BJ (cell line): ENCODE measurements at regions not wholly inside any gene's neighbourhood (a gene's known extent, or its start where the extent isn't known, plus 50 kb on each side); places are given as distances from the start of the nearest gene placed in this dataset.

ENCODE experiments used
- CTCF ChIA-PET: fragments of 350-600 bp; formaldehyde crosslinking; extraction: SDS; loops from one replicate; lab custom pipeline; 2021; ENCODE audit warnings: antibody characterized with exemption, inconsistent platforms; lab: Yijun Ruan, JAX
- POLR2A ChIA-PET: fragments of 300-600 bp; sonication (Branson Sonifier 250); formaldehyde crosslinking; extraction: SDS; loops from one replicate; lab custom pipeline; 2021; ENCODE audit warnings: antibody characterized with exemption; lab: Charles Lee
- DNase-seq: peaks from one replicate; pipeline ENCODE4 v3.0.0-alpha.2; 2011; ENCODE audit warnings: low read depth
- H3K27me3 ChIP-seq: 2 replicates; pipeline ENCODE4 v1.6.0; 2011; ENCODE audit warnings: low read length; ENCODE audit not compliant: control insufficient read depth, insufficient read depth
- H3K36me3 ChIP-seq: 2 replicates; pipeline ENCODE4 v1.5.1; 2011; ENCODE audit warnings: low read length; ENCODE audit not compliant: control insufficient read depth, insufficient read depth
- H3K4me3 ChIP-seq: 2 replicates; pipeline ENCODE4 v1.5.1; 2011; ENCODE audit warnings: low read depth, mild to moderate bottlenecking, control low read depth, low read length
- TF ChIP-seq, protein P1 (sequence below): IDR thresholded peaks from 2 replicates; pipeline ENCODE4 v1.5.1; 2011; ENCODE audit warnings: low read depth, mild to moderate bottlenecking, control low read depth, inconsistent platforms, low read length, moderate library complexity; ENCODE audit not compliant: insufficient read depth

GRCh38 chr3:71924721-71925120 is 139.8 kb upstream of the PROK2 start:
- no peak for DNase-seq
- POLR2A ChIA-PET = no interaction called here
- H3K4me3 ChIP-seq = no peak overlapping the region
- peaks cover 7% of the 10 kb centered on the region for H3K27me3 ChIP-seq
- CTCF ChIA-PET = no interaction called here
- TF ChIP-seq, protein P1, sequence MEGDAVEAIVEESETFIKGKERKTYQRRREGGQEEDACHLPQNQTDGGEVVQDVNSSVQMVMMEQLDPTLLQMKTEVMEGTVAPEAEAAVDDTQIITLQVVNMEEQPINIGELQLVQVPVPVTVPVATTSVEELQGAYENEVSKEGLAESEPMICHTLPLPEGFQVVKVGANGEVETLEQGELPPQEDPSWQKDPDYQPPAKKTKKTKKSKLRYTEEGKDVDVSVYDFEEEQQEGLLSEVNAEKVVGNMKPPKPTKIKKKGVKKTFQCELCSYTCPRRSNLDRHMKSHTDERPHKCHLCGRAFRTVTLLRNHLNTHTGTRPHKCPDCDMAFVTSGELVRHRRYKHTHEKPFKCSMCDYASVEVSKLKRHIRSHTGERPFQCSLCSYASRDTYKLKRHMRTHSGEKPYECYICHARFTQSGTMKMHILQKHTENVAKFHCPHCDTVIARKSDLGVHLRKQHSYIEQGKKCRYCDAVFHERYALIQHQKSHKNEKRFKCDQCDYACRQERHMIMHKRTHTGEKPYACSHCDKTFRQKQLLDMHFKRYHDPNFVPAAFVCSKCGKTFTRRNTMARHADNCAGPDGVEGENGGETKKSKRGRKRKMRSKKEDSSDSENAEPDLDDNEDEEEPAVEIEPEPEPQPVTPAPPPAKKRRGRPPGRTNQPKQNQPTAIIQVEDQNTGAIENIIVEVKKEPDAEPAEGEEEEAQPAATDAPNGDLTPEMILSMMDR = no peak
- no peaks in the 10 kb centered on the region for H3K36me3 ChIP-seq

DNA sequence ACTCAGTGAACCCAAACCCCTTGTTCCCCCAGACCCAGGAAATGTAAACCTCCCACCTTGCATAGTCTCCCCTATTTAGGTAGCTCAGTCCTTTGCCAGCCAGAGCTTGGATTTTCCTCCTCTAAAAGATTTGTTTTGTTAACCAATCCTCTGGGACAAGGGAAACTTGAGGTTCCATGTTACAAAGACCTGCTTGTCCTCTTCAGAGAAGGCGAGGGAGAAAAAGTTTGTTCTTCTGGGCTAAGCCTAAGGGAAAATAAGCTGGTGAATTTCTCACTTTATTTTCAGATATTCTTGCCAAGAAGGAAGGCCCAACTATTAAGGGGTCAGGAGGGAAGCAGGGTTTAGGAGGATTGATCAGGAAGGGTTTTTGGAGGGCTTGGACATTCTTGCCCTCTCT is 136.1 kb upstream of the PROK2 start:
- Histone ChIP-seq H3K27me3 (peaks cover 7% of the 10 kb centered on the region), H3K36me3 (no peaks in the 10 kb centered on the region), H3K4me3 (no peak overlapping the region)
- DNase-seq = no peak
- TF ChIP-seq, protein P1 = no peak
- ChIA-PET POLR2A (no interaction called here), CTCF (no interaction called here)

DNA sequence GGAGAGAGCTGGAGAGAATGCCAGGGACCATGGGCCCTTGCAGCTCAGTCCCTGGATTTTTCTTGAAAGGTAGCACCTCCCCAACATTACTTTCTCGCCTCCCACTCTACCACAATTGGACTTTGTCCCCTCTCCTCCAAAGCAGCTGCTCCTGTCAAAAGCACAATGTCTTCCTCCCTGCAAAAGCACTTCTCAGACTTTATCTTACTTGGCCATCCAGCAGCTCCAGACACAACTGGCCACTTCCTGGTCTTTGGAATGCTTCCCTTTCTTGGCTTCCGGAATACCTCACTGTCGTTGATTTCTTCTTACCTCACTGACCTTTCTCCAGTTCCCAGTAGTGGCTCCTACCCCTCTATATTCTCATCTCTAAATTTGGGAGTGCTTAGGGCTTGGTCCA is 134.6 kb upstream of the PROK2 start:
- ChIA-PET CTCF (no interaction called here), POLR2A (no interaction called here)
- DNase-seq = no peak
- Histone ChIP-seq H3K27me3 (peaks cover 7% of the 10 kb centered on the region), H3K36me3 (no peaks in the 10 kb centered on the region), H3K4me3 (no peak overlapping the region)
- TF ChIP-seq, protein P1 = no peak

DNA sequence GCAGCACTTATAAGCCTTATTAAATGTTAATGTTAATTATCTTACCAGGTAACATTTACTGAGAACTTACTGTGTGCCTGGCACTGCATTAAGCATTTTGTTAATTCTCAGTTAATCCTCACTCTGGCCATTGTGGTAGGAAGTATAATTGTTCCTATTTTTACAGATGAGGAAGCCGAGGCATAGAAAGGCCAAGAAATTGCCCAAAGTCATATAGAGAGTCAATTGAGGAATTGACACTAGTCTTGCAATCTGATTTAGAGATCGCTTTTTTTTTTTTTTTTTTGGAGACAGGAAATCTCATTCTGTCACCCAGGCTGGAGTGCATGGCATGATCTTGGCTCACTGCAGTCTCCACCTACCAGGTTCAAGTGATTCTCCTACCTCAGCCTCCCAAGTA is 132.6 kb upstream of the PROK2 start:
- POLR2A ChIA-PET = no interaction called here
- Histone ChIP-seq H3K4me3 (no peak overlapping the region), H3K27me3 (peaks cover 4% of the 10 kb centered on the region), H3K36me3 (no peaks in the 10 kb centered on the region)
- no peak for DNase-seq
- TF ChIP-seq, protein P1 = no peak
- CTCF ChIA-PET = no interaction called here

DNA sequence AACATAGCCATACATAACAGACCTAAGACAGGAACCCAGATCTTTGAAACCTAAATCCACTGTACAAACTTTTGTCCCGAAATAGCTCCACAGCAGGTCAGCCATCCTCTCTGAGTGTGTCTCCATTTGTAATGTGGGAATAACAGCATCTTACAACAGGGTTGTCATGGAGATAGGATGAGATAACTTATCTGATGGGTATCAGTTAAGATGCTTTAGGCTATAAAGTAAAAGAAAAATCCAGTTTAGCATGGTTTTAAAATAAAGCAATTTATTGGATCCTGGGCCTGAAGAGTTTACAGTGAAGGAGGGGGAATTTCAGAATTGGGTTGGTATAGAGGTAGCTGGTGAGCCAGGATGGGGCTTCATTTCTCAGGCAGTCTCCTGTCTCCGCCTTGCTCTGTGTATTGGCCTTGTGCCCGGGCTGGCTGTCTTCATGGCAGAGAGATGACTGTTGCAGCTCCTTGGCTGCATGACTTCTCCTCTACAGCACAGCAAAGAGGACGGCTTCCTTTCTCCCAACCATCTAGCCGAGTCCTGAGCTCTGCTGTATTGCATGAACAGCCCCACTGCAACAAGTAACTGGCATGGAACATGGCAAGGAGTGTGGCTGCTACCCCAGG is 131.9 kb upstream of the PROK2 start:
- no peak overlapping the region for H3K4me3 ChIP-seq
- CTCF ChIA-PET = no interaction called here
- no peak for DNase-seq
- TF ChIP-seq, protein P1 = no peak
- POLR2A ChIA-PET = no interaction called here
- peaks cover 4% of the 10 kb centered on the region for H3K27me3 ChIP-seq
- no peaks in the 10 kb centered on the region for H3K36me3 ChIP-seq
